Kasumi-1 (cell line): ENCODE measurements at regions not wholly inside any gene's neighbourhood (a gene's known extent, or its start where the extent isn't known, plus 50 kb on each side); places are given as distances from the start of the nearest gene placed in this dataset.

Experiments
- DNase-seq, 2 experiments: peaks; one replicate each; lab custom pipeline; 2025; lab: John Stamatoyannopoulos, UW

DNA sequence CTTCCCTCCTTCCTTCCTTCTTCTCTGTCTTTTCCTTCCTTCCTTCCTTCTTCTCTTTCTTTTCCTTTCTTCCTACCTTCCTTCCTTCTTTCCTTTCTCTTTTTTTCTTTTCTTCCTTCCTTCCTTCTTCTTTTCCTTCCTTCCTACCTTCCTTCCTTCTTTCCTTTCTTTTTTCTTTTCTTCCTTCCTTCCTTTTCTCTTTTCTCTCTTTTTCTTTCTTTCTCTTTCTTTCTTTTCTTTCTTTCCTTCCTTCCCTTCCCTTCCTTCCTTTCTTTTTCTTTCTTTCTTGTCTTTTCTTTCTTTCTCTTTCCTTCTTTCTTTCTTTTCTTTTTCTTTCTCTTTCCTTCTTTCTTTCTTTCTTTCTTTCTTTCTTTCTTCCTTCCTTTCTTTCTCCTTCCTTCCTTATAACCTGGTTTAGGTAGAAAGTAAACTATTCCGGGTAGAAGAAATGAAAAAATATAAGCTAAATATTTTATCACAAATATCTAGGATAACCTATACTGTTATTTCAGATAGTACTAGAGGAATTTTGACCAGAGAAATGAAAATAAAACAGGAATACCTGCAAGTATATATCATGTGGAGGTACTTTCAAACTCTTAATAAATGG lies 1741.8 kb upstream of the CDH9 start:
- no peak for DNase-seq

DNA sequence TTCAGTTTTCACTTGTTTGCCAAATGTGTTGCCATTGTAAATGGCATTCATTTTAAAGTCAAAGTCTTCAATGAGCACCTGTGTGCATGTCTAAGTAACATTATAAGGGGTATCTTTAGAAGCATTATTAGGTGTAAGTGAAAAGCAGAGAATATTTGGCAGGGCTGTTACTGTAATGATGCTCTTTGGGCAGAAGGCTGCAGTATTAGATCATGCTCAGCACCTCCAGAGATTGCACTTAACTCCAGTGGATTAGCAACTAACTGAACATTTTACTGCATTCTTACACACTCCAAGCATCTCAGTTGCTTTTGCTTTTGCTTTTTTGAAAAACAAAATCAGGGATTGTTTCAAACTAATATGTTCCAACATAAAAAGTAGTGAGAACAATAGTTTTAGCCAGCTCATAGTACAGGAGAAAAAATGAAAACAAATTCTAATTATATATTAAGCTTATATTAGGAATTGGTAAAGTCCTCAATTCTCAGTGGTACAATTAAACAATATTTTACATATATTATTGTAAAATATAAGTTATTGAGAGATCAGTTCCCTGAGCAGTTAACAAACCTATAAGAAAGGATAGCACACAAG lies 1740.9 kb upstream of the CDH9 start:
- peak; percentile 16 to 36 for DNase-seq

DNA sequence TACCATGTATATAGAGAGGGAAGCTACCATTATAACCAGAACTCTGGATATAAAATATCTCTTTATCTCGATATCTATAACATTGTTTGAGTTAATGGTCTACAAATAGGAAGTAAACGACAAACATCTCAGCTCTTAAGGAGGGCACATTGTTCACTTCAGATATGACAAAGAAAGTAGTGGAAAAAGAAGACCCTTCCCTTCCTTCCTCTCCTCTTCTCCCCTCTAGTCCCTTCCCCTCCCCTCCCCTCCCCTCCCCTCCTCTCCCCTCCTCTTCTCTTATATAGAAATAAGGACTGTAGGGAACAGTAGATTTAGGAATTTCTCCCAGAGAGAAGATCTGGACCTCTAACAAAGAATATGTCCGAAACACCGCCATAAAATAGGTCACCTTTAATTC lies 1731.9 kb upstream of the CDH9 start:
- DNase-seq = no peak

DNA sequence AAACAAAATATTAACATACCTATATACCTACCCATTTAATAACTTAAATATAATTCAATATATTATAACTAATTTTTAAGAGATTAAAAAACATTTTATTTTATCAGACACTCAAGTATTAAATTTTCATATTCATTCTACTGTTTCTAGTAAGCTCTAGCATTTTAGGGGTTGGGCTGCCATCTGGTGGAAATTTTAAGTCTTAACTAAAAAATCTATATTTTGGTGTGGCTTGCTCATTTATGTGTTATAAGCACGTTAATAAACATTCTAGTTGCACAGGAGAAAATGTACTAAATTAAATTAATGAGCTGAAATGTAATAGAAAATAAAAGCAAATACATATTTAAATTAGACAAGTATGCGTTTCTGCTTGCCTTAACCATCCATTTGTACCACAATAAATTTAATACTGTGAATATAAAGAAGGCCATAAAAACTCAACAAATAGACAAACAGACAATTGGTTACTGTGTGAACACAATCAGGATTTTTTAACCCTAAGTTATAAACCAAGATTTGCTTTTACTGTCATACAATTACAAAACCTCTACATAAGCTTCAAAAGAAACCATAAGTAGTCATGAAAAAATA lies 1728.3 kb upstream of the CDH9 start:
- peak; percentile 67 to 71 for DNase-seq

DNA sequence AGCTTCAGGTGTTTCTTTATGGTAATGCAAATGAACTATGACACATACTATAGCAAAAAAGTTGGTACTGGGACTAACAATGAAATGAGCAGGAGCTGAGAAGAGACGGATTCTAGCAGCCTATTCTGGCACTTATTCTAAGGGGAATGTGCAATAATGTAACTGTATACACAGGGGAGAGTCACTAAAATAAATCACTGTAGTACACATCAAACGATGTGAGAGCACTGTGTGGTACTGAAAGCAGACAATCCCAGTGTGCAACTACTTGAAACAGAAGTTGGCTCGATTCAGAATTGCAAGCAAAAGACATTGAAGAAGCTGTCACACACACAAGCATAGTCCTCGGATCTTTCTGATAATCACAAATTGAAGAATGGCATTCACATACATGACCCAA lies 1713.0 kb upstream of the CDH9 start:
- no peak for DNase-seq

DNA sequence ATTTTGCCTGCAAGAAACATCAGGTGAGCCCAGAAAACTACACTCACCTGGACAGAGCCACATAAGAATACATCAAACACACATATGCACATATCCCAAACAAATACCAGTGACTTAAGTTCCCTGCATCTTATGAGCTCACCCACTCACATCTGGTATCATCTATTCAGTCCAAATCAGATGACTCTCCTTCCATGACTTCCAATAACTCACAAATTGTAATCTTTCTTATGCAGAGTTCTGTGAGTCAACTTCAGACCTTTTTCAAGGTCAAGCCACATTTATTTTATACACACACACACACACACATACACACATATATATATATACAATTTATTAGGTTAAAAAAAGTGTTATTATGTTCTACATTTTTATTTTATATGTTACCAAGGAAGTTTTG lies 1711.9 kb upstream of the CDH9 start:
- no peak for DNase-seq

DNA sequence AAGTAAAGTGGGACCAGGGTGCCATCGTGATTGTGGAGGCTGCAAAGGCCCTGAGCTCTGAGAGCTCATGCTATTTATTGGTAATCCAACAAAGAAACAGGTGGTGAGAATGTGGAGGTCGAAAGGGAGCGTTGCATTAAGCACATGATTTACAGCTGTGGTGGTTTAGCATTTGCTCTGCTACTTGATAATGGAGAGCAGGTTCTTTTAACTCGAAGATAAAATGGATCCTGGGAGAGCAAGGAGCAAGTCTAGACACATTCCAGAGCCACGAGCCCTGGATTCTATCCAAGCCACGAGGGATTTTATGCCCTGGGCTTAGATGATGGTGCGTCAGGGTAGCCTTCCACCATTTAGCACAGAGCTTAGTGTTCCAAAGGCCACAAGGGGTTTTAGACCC lies 1710.1 kb upstream of the CDH9 start:
- DNase-seq = no peak

DNA sequence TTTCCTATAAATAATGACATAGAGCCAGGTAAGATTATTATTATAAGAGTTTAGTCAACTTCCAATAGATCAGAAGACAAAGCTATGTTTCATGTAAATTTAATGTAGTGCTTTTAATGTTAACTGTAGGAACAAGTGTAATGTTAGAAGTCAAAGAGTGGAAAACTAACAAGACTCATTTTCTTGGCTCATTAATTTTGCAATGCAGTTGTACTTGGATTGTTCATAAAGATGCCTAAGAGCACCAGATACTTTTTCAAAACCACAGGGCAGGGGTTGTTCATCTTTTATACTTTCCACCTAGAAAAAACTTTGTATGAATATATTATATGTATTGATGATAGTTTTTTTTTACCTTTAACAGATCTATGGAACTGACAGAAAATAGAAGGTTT lies 1705.3 kb upstream of the CDH9 start:
- no peak for DNase-seq

DNA sequence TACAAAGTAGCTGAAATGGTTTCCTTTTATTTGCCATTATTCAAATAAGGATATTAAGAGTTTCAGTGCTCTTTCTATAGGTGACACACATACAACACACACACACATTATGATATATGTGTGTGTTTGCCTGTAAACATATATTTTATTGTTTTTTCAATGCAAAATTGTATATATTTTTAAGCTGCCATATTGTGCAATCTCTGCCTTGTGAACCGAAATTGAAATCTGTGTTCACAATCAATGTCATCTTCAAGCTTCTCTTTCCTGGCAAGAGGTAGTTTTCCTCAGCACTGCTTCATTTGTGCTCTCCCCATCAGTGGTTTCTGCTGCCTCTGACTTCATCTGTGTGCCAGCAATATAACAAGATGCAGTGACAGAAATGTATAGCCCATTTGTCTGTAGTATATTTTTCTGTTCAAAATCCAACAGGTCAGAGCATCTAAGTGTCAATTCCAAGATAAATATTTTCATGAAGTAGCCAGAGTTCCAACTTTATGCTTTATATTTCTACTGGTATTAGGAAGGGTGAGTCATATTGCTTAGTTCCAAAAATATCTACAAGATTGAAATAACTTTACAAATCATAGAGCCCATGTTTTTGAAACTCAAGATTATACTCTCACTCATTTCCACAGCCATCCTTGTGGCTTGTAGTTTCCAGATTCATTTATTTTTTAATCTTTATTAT lies 1704.8 kb upstream of the CDH9 start:
- no peak for DNase-seq

DNA sequence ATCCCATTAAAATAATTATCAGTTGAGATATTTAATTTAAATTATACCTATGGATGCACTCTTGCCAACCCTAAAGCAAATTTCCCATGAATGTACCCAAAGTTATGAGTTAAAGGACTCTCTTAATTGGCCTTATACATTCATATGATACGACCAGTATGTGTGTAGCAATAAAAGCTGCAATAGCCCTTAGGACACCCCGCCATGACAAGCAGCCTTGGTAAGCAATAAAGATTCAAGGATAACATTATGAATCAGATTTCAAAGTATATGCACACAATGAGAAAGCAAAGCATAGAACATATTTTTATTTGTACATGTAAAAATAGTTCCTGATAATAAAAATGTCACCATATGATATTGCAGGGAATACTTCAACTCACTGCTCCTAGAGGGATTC lies 1699.3 kb upstream of the CDH9 start:
- DNase-seq = no peak

DNA sequence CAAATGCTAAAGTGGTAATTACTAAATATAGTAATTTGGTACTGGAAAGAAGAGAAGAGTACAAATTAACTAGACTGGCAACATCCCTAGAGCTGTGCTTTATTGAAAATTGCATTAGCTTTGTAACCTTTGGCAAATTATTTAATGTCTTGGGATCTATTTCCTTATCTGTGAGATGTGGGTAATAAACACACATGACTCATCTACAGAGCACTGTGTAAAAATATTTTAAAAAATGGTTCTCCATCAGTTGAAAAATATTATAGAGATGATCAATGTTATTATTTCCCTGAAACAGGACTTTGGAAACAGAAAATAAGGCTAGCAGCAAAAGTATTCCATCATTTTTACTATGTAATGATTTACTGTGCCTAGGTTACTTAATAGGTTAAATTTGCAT lies 1698.8 kb upstream of the CDH9 start:
- DNase-seq = no peak

DNA sequence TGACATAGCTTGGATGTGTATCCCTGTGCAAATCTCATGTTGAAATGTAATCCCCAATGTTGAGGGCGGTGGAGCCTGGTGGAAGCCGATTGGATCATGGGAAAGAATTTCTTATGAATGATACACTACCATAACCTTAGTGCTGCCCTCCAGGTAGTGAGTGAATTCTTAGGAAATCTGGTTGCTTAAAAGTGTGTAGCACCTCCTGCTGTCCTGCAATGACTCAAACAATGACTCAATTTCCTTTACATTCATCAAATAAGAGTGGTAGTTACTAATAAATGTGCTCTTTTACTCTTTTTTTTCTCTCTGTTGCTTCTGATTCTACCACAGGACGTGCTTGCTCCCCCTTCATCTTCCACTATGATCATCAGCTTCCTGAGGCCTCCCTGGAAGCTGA lies 1696.0 kb upstream of the CDH9 start:
- DNase-seq = no peak

DNA sequence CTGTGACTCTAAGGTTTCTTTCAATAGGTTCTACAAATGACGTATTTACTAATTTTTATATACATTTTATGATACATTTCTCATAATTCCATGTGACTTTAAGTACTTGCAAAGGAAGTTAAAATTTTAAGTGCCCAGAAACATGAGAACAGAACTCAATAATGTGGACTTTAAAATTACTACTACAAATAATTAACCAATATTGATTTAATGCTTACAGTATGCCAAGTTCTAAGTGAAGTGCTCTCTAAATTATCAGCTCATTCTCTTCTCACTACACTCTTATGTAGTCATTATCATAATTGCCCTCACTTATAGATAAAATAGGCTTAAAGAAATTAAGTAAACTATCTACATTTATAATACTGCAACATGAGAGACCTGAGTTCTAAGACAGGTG lies 1690.7 kb upstream of the CDH9 start:
- no peak for DNase-seq

DNA sequence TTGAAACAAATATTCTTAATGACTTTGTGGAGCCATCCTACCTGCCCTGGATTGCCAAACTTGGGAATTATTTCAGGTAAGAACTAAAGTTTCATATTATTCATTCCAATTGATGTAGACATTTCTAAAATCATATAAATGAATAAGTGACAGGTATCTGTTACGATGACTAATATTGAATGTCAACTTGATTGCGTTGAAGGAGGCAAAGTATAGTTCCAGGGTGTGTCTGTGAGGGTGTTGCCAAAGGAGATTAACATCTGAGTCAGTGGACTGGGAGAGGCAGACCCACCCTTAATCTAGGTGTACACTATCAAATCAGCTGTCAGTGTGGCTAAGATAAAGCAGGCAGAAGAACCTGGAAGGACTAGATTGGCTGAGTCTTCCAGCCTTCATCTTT lies 1688.4 kb upstream of the CDH9 start:
- no peak for DNase-seq

DNA sequence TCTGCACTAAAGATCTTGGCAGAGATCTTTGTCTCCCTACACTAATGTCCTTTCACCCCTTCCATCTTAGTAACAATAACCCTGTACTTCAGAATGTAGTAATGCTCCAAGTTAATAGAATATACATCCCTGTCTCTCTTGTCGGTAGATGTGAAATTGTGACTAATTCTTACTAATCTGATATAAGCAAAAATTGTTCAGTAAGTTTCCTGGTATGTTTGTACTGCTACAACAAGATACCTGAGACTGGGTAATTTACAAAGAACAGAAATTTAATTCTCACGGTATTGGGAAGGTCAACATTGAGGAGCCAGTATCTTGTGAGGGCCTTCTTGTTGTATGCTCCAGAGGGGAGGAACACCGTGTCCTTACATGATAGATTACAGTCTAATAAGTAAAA lies 1686.6 kb upstream of the CDH9 start:
- DNase-seq = no peak

DNA sequence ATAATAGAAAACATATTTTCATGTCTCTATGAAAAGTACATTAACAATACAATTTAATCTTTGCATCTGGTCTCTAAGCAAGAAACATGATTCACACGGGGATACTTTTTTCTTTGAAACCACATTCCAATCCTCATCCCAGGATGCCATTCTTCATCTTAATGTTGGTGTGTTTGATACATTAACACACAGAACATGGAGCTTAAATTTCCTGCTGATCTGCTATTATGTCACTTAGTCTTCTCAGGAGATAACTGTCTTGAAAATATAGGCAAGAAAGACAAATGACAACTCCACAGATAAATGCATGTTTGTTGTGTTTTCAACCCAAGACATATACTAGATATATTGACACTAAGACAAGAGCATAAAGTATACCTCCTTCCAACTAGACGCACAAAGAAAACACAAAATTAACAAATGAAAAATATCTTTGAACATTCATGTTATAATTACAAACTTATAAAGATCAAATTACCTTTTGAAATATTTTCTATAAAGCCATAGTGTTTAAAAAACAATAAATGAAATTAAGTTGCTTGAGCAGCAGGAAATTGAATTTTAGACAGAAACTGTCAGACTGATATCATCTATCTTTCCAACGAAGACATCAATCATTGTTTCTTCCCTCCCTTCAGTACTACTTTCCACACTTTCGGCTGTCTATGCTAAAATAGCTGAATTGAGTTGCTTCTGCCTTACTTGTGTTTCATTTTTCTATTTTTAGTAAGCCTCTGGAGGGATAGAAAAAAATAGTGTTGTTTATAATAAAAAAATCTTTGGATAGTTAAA lies 1676.7 kb upstream of the CDH9 start:
- no peak for DNase-seq

DNA sequence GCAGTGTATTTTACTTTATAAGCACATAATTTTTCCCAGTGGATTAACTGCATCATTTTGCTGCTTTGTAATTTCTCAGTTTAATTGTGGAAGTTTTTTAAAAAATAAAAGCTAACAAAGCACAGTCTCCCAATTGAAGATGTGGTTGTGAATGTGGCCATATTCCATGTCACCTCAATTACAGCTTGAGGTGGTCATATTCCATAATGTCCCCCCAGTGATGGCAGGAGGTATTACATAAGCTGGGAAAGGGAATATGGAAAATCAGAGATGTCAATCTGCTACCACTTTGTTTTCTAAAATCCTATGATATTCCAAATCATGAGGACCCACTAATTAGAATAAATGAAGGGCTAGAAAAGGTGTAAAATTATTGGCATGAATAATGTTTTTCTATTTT lies 1672.0 kb upstream of the CDH9 start:
- DNase-seq = no peak

DNA sequence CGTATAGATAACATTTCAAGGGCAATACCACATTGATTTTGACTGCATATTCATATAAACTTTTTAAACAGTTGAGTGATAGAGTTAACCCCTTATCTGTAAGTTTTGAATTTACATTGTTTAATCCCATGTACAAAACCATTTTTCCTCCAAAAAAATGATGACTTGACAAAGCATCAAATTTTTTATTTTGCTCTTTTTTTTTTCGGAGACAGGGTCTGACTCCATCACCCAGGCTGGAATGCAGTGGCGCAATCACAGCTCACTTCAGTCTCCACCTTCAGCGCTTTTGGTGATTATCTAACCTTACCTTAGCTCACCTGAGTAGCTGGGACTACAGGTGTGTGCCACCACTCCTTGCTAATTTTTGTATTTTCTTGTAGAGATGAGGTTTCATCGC lies 1670.1 kb upstream of the CDH9 start:
- DNase-seq = no peak

DNA sequence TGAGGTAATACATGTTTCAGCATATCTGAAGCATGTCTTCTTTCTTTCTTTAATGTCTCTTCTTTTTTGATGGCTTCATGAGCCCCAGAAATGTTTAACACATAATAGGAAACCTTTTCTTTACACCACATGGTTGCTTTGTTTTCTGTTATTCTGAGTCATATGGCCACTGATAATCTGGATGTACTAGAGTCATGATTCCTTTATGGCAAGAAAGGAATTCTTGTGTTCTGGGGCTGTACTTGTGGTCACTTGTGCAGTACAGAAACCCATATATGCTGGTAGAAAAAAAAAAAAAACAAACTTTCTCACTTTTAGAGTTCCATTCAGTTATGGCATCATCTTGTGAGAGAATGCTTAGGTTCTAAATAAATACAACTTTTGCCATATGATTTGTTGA lies 1669.3 kb upstream of the CDH9 start:
- no peak for DNase-seq

DNA sequence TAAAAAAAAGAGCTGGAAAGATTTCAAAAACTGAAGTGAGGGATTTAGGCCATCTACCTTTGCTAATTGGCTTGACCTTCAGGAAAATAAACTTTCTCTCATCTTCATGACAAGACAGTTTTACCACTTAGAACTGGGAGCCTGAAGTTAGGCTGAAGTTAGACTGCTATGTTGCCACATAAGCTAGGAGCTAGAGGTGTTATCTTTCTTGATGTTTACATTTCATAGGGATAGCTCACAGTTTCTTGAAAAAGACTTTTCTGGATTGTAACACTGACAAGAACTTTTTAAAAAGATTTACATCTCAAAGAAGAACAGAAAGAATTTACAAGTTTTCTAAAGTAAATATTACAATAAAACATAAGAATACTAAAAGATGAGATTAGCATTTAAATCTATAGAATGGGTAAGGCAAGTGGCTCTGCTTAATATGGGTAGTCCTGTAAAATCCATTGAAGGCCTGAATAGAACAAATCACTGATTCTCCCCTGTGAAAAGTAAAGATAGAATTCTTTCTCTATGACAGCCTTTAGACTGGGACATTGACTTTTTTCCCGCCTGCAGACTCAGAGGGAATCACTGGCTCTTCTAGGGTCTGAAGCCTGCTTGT lies 1665.4 kb upstream of the CDH9 start:
- no peak for DNase-seq

DNA sequence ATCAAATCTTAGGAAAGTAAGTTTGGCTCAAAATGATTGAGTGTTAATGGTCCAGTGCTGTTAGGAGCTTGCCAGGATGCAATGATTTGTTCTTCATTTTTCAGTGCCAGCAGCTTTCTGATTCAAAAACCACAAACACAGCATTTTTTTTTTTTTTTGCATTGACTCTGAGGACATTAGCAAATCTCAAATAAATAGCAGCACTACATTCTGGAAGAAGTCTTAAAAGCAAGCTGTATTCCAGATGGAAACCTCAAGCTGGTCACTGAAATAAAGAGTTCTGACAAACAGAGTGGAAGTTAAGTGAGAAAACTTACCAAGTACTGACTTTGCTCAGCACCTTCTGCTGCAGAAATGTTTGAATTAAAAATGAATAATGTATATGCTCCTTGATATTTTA lies 1653.1 kb upstream of the CDH9 start:
- no peak for DNase-seq

DNA sequence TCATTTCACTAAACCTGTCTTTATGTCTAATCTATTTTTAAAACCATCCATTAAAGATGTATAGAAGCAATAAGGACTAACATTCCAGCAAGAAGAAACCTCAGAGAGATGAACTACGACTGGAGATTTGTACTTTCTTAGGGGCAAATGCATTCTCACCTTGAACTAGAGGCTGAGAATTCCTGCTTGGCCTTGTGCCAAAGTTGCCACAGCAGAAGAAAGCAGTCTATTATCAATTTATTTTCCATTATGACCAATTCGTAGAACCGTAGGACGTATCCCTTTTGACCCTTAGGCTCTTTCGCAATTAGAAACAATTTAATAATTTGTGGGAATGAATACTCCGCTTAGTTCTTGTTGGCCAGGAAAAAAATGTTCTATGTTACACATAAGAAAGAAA lies 1647.4 kb upstream of the CDH9 start:
- DNase-seq = no peak
